ENCODE measurements at regions not wholly inside any gene's neighbourhood (a gene's known extent, or its start where the extent isn't known, plus 50 kb on each side); places are given as distances from the start of the nearest gene placed in this dataset.

DNA sequence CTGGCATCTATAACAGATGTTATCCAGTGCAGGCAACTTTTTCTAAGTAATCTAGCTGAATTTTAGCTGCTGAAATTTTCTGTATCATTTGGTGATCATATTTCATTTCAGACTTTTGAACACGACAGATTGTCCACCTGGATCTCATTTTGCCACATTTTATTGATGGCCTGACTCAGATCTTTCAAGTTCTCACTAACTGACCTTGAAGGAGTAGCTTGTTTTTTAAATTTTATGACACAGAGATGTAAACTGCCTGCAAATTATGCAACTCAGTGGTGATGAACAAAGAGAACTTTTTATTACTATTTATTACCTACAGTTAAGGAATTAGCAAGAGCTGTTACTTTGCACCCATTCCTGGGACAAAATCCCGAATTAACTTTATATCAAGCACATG, 366.4 kb downstream of the PAX1 start:
- no peak for TF ChIP-seq POLR2A (IDR thresholded peaks at IDR 0.05)
- TF ChIP-seq, protein P1, sequence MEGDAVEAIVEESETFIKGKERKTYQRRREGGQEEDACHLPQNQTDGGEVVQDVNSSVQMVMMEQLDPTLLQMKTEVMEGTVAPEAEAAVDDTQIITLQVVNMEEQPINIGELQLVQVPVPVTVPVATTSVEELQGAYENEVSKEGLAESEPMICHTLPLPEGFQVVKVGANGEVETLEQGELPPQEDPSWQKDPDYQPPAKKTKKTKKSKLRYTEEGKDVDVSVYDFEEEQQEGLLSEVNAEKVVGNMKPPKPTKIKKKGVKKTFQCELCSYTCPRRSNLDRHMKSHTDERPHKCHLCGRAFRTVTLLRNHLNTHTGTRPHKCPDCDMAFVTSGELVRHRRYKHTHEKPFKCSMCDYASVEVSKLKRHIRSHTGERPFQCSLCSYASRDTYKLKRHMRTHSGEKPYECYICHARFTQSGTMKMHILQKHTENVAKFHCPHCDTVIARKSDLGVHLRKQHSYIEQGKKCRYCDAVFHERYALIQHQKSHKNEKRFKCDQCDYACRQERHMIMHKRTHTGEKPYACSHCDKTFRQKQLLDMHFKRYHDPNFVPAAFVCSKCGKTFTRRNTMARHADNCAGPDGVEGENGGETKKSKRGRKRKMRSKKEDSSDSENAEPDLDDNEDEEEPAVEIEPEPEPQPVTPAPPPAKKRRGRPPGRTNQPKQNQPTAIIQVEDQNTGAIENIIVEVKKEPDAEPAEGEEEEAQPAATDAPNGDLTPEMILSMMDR (IDR thresholded peaks at IDR 0.05) = no peak

Measured in testis (tissue), 2 donors.